GM18870 (cell line): ENCODE measurements at regions not wholly inside any gene's neighbourhood (a gene's known extent, or its start where the extent isn't known, plus 50 kb on each side); places are given as distances from the start of the nearest gene placed in this dataset.
"Not testable (repeated sequence)": the region's sequence is repeated elsewhere in the genome, so short reads cannot be mapped to it uniquely, and the experiment has no call there.

ENCODE experiments used
- ATAC-seq: cut with Tn5 transposase; IDR thresholded peaks from one replicate; pipeline ENCODE4 v1.9.1; 2021; ENCODE audit warnings: moderate library complexity; ENCODE audit not compliant: unreplicated experiment

GRCh38 chr12:33041562-33041961 is 145.0 kb upstream of the PKP2 start:
- ATAC-seq, result no peak

- ATAC-seq, result not testable (repeated sequence)
Observed at GRCh38 chr12:33033999-33034398, 137.4 kb upstream of the PKP2 start.

- no peak for ATAC-seq
Observed at GRCh38 chr12:33026791-33027190, 130.2 kb upstream of the PKP2 start.

GRCh38 chr12:33022724-33023123 is 126.1 kb upstream of the PKP2 start:
- ATAC-seq, result not testable (repeated sequence)

- ATAC-seq, result not testable (repeated sequence)
Observed at GRCh38 chr12:33017029-33017428, 120.5 kb upstream of the PKP2 start.

- ATAC-seq, result no peak
Observed at GRCh38 chr12:33012226-33012625, 115.6 kb upstream of the PKP2 start.

GRCh38 chr12:33006106-33006505 is 109.5 kb upstream of the PKP2 start:
- ATAC-seq, result no peak

GRCh38 chr12:33000016-33000415 is 103.4 kb upstream of the PKP2 start:
- ATAC-seq, result no peak

GRCh38 chr12:32997471-32997870 is 100.9 kb upstream of the PKP2 start:
- ATAC-seq, result no peak

- ATAC-seq, result no peak
Observed at GRCh38 chr12:32995623-32996022, 99.0 kb upstream of the PKP2 start.

- no peak for ATAC-seq
Observed at GRCh38 chr12:32993404-32993803, 96.8 kb upstream of the PKP2 start.

- no peak for ATAC-seq
Observed at GRCh38 chr12:32989705-32990104, 93.1 kb upstream of the PKP2 start.

- ATAC-seq, result no peak
Observed at GRCh38 chr12:32988982-32989381, 92.4 kb upstream of the PKP2 start.

- ATAC-seq, result no peak
Observed at GRCh38 chr12:32987512-32987911, 90.9 kb upstream of the PKP2 start.

GRCh38 chr12:32983968-32984367 is 87.4 kb upstream of the PKP2 start:
- no peak for ATAC-seq

- no peak for ATAC-seq
Observed at GRCh38 chr12:32983332-32983731, 86.8 kb upstream of the PKP2 start.

- no peak for ATAC-seq
Observed at GRCh38 chr12:32981139-32981538, 84.6 kb upstream of the PKP2 start.

GRCh38 chr12:32975122-32975521 is 78.5 kb upstream of the PKP2 start:
- ATAC-seq, result no peak

GRCh38 chr12:32970465-32971110 is 74.0 kb upstream of the PKP2 start:
- no peak for ATAC-seq

- no peak for ATAC-seq
Observed at GRCh38 chr12:32964981-32965585, 68.5 kb upstream of the PKP2 start.

- ATAC-seq, result not testable (repeated sequence)
Observed at GRCh38 chr12:32956418-32956817, 59.8 kb upstream of the PKP2 start.

GRCh38 chr12:32952681-32953080 is 56.1 kb upstream of the PKP2 start:
- ATAC-seq, result no peak

- ATAC-seq, result no peak
Observed at GRCh38 chr12:32949815-32950214, 53.2 kb upstream of the PKP2 start.
